ENCODE measurements at regions not wholly inside any gene's neighbourhood (a gene's known extent, or its start where the extent isn't known, plus 50 kb on each side); places are given as distances from the start of the nearest gene placed in this dataset.
"Not testable (repeated sequence)": the region's sequence is repeated elsewhere in the genome, so short reads cannot be mapped to it uniquely, and the experiment has no call there.

DNA sequence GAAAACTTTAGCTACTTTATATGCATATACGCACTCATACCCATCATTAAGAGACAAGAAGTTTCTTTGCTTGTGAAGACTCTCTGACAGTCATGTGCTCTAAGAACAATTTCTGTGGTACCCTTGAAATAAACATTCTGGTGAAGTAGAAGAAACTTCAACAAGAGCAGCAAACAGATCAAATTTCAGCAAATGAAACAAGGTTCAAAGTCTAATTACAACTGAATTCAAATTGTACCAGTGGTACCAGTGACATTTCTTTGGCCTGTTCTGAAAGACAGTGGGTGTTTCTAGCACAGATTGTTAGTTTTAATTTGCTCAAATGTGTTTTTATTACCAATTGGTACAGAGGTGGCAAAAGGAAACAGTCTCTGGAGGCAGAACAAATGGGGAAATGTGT lies 391.0 kb downstream of the CHSY3 start:
- Mint-ChIP-seq H3K9me3 (ENCODE audit: insufficient read depth) (no peaks in the 10 kb centered on the region), H3K27me3 (ENCODE audit: low read depth) (no peaks in the 10 kb centered on the region), H3K4me3 (no peak overlapping the region), H3K4me1 (ENCODE audit: low read depth) (no peaks in the 10 kb centered on the region), H3K27ac (no peak overlapping the region), H3K36me3 (ENCODE audit: low read depth) (no peaks in the 10 kb centered on the region)
- DNase-seq (no peak), ATAC-seq (no peak)
- POLR2A ChIA-PET, result no interaction called here
- CTCF ChIA-PET, result no interaction called here

GRCh38 chr5:130294798-130295197 lies 390.5 kb downstream of the CHSY3 start:
- H3K36me3 Mint-ChIP-seq (ENCODE audit: low read depth); H3K4me3 Mint-ChIP-seq; H3K27ac Mint-ChIP-seq; ATAC-seq; H3K9me3 Mint-ChIP-seq (ENCODE audit: insufficient read depth); DNase-seq; CTCF ChIA-PET; POLR2A ChIA-PET; H3K27me3 Mint-ChIP-seq (ENCODE audit: low read depth); H3K4me1 Mint-ChIP-seq (ENCODE audit: low read depth): not testable (repeated sequence)

DNA sequence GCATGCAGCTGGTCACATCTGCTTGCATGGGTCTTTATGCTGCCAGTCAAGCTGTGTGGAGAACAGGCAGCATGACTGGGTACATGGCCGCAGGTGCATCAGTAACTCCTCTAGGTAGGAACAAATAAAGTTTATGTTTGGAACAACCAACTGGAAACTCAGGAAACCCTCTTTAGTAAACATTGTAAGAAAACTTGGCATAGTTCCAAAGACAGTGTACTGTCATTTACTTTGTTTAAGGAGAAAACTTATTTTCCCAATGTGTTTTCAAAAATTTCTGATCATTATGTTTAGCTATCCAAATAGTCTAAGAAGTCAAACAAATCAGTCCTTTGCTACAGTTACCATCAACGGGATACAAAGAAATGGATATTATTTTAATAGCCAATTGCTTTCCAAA lies 386.0 kb downstream of the CHSY3 start:
- ATAC-seq, result no peak
- no peak overlapping the region for H3K27ac Mint-ChIP-seq
- no peak overlapping the region for H3K4me3 Mint-ChIP-seq
- H3K36me3 Mint-ChIP-seq (ENCODE audit: low read depth), result no peaks in the 10 kb centered on the region
- H3K9me3 Mint-ChIP-seq (ENCODE audit: insufficient read depth), result no peaks in the 10 kb centered on the region
- DNase-seq, result no peak
- ChIA-PET CTCF (no interaction called here), POLR2A (no interaction called here)
- H3K4me1 Mint-ChIP-seq (ENCODE audit: low read depth), result no peaks in the 10 kb centered on the region
- no peaks in the 10 kb centered on the region for H3K27me3 Mint-ChIP-seq (ENCODE audit: low read depth)

DNA sequence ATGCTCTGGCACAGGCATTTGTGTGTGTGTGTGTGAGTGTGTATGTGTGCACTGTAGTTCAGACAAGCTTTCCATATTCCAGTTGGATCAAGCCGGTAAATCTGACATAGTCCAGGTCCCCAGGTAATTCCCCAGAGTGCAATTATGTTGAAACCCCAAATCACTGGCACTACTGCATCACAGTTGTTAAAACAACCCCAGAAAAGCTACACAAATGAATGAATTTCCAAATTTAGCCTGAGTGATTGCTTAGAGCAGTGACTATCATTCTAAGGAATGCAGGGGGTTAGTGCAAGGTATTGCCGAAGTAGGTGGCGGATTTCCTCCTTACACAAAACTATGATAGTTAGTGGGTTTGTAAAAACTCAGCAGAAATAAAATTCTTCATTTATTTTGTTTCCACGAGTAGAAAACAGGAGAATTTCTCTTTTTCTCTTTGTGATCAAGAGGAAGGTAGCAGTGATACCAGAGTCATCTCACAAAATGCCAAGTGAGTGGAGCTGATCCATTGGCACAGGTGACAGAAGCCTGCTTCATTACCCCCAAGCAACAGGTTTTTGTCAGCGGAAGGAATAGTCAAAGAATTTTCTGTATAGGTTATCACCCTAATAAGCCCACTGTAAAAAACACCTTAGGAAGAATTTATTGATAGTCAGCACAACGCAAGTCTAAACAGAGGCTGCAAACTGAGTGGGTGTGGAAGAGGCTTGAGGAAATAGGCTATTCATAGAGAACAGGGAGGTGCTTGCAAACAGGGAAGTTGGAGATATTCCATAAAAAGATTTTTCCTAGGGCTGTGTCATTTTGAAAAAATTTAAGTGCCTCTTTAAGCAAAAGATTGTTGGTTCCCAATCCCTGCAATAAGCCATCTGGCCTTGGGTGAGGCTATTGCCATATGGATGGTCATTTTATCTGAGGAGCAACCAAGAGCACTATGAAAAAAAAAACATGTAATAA lies 385.1 kb downstream of the CHSY3 start:
- Mint-ChIP-seq H3K27me3 (ENCODE audit: low read depth) (no peaks in the 10 kb centered on the region), H3K4me3 (no peak overlapping the region), H3K9me3 (ENCODE audit: insufficient read depth) (no peaks in the 10 kb centered on the region), H3K36me3 (ENCODE audit: low read depth) (no peaks in the 10 kb centered on the region), H3K4me1 (ENCODE audit: low read depth) (no peaks in the 10 kb centered on the region), H3K27ac (no peak overlapping the region)
- DNase-seq (no peak), ATAC-seq (no peak)
- ChIA-PET CTCF (no interaction called here), POLR2A (no interaction called here)

DNA sequence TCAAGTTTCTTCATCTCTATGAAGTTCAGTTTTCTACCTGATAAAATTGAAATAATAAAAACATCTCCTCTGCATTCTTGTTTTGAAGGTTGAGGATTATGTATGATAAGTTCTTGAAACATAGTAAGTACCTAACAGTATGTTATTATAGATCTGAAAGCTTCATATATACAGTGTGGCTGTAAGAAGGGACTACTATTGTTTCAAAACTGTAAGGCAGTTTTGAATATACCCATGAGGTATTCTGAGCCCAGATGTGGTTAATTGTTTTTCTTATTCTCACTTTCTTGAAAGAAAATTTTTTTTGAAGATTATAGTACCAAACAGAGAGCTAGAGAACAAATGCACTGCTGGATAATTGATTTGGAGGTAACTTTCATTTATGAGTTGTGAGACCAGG lies 383.2 kb downstream of the CHSY3 start:
- POLR2A ChIA-PET, result no interaction called here
- no peaks in the 10 kb centered on the region for H3K27me3 Mint-ChIP-seq (ENCODE audit: low read depth)
- no peaks in the 10 kb centered on the region for H3K4me1 Mint-ChIP-seq (ENCODE audit: low read depth)
- no peaks in the 10 kb centered on the region for H3K9me3 Mint-ChIP-seq (ENCODE audit: insufficient read depth)
- ATAC-seq (no peak), DNase-seq (no peak)
- CTCF ChIA-PET, result no interaction called here
- H3K4me3 Mint-ChIP-seq, result no peak overlapping the region
- no peak overlapping the region for H3K27ac Mint-ChIP-seq
- no peaks in the 10 kb centered on the region for H3K36me3 Mint-ChIP-seq (ENCODE audit: low read depth)

GRCh38 chr5:130286971-130287370 lies 382.7 kb downstream of the CHSY3 start:
- ATAC-seq (no peak), DNase-seq (no peak)
- Mint-ChIP-seq H3K27ac (no peak overlapping the region), H3K27me3 (ENCODE audit: low read depth) (no peaks in the 10 kb centered on the region), H3K4me3 (no peak overlapping the region), H3K4me1 (ENCODE audit: low read depth) (no peaks in the 10 kb centered on the region), H3K36me3 (ENCODE audit: low read depth) (no peaks in the 10 kb centered on the region), H3K9me3 (ENCODE audit: insufficient read depth) (no peaks in the 10 kb centered on the region)
- POLR2A ChIA-PET, result no interaction called here
- CTCF ChIA-PET, result no interaction called here

DNA sequence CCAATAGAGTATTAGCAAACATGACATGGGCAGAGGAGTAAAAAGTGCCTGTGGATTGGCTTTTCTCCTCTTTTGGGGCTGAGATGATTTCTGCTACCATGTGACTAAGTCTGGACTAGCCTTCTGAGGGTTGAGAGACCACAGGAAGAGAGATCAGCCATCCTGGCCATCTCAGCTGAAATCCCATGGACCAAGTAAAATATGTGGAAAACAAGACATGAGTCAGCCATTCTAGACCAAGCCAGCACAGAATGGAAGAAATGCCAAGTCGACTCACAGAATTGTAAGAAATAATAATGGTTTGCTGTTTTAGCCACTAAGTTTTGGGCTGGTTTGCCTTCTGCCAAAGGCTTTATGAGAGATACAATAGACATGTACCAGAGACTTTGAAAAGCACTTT lies 377.8 kb downstream of the CHSY3 start:
- CTCF ChIA-PET, result no interaction called here
- POLR2A ChIA-PET, result no interaction called here
- Mint-ChIP-seq H3K9me3 (ENCODE audit: insufficient read depth) (no peaks in the 10 kb centered on the region), H3K27me3 (ENCODE audit: low read depth) (no peaks in the 10 kb centered on the region), H3K4me3 (no peak overlapping the region), H3K36me3 (ENCODE audit: low read depth) (no peaks in the 10 kb centered on the region), H3K4me1 (ENCODE audit: low read depth) (no peaks in the 10 kb centered on the region), H3K27ac (no peak overlapping the region)
- no peak for DNase-seq
- ATAC-seq, result no peak

DNA sequence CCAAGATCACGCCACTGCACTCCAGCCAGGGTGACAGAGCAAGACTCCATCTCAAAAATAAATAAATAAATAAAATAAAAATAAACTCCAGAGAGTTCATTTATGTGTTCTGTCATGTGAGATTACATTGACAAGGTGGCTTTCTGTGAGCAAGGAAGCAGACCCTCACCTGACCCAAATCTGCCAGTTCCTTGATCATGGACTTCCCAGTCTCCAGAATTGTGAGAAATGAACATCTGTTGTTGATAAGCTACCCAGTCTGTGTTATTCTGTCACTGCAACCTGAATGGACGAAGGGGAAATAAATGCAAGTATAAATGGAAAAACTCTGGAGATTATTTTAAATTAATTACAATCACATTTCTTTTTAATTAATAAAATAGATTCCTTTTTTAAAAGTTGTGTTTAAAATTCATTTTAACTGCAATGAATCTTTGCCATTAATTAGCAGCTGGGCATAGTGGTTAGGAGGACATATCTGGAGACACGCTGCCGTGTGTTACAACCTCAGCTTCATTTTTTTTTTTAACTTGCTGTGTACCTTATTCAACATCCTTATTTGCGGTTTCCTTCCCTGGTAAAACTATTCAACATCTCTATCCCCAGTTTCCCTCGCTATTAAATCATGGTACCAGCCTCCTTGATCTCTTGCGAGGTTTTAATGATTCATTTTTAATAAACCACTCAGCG lies 376.4 kb downstream of the CHSY3 start:
- POLR2A ChIA-PET, result no interaction called here
- no peaks in the 10 kb centered on the region for H3K27me3 Mint-ChIP-seq (ENCODE audit: low read depth)
- CTCF ChIA-PET, result no interaction called here
- no peak overlapping the region for H3K4me3 Mint-ChIP-seq
- no peaks in the 10 kb centered on the region for H3K4me1 Mint-ChIP-seq (ENCODE audit: low read depth)
- DNase-seq (no peak), ATAC-seq (no peak)
- no peak overlapping the region for H3K27ac Mint-ChIP-seq
- no peaks in the 10 kb centered on the region for H3K36me3 Mint-ChIP-seq (ENCODE audit: low read depth)
- no peaks in the 10 kb centered on the region for H3K9me3 Mint-ChIP-seq (ENCODE audit: insufficient read depth)

- Mint-ChIP-seq H3K4me1 (ENCODE audit: low read depth) (no peaks in the 10 kb centered on the region), H3K27me3 (ENCODE audit: low read depth) (no peaks in the 10 kb centered on the region), H3K27ac (no peak overlapping the region), H3K36me3 (ENCODE audit: low read depth) (no peaks in the 10 kb centered on the region), H3K9me3 (ENCODE audit: insufficient read depth) (no peaks in the 10 kb centered on the region), H3K4me3 (no peak overlapping the region)
- no peak for DNase-seq
- ChIA-PET POLR2A (no interaction called here), CTCF (no interaction called here)
- no peak for ATAC-seq
These were observed 375.1 kb downstream of the CHSY3 start for GRCh38 chr5:130279386-130279785.

DNA sequence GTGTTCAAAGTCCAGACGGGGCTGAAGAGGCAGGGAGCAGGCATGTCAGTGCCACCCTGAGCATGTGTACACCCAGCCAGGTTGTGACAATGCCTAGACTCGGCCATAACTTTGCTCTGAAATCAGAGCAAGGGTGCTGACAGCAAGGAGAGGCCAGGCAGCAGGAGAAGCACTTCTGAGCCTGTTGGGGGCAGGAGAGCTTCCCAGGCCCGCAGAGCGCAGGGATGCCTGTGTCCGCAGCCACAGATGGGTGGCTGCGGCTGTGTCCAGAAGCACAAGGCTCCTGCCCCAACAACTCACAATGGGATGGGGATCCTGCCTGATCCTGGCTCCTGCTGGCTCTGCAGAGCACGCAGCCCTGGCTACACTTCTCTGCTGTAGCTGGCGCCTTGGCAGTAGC lies 373.9 kb downstream of the CHSY3 start:
- DNase-seq, result no peak
- H3K36me3 Mint-ChIP-seq (ENCODE audit: low read depth), result no peaks in the 10 kb centered on the region
- ChIA-PET CTCF (no interaction called here), POLR2A (no interaction called here)
- H3K27me3 Mint-ChIP-seq (ENCODE audit: low read depth), result no peaks in the 10 kb centered on the region
- H3K9me3 Mint-ChIP-seq (ENCODE audit: insufficient read depth), result no peaks in the 10 kb centered on the region
- no peak overlapping the region for H3K27ac Mint-ChIP-seq
- no peak overlapping the region for H3K4me3 Mint-ChIP-seq
- ATAC-seq, result no peak
- H3K4me1 Mint-ChIP-seq (ENCODE audit: low read depth), result no peaks in the 10 kb centered on the region

GRCh38 chr5:130277522-130277921 lies 373.3 kb downstream of the CHSY3 start:
- H3K9me3 Mint-ChIP-seq (ENCODE audit: insufficient read depth), result no peaks in the 10 kb centered on the region
- no peak for DNase-seq

GRCh38 chr5:130277002-130277401 lies 372.7 kb downstream of the CHSY3 start:
- ChIA-PET POLR2A (no interaction called here), CTCF (no interaction called here)
- H3K27me3 Mint-ChIP-seq (ENCODE audit: low read depth), result no peaks in the 10 kb centered on the region
- no peak overlapping the region for H3K4me3 Mint-ChIP-seq
- ATAC-seq (no peak), DNase-seq (no peak)
- no peaks in the 10 kb centered on the region for H3K9me3 Mint-ChIP-seq (ENCODE audit: insufficient read depth)
- H3K4me1 Mint-ChIP-seq (ENCODE audit: low read depth), result no peaks in the 10 kb centered on the region
- no peak overlapping the region for H3K27ac Mint-ChIP-seq
- H3K36me3 Mint-ChIP-seq (ENCODE audit: low read depth), result no peaks in the 10 kb centered on the region

More at GRCh38 chr5:130277522-130277921, 373.3 kb downstream of the CHSY3 start:
- H3K36me3 Mint-ChIP-seq (ENCODE audit: low read depth), result no peaks in the 10 kb centered on the region
- no peak overlapping the region for H3K4me3 Mint-ChIP-seq
- ChIA-PET CTCF (no interaction called here), POLR2A (no interaction called here)
- H3K27me3 Mint-ChIP-seq (ENCODE audit: low read depth), result no peaks in the 10 kb centered on the region
- no peak for ATAC-seq
- no peak overlapping the region for H3K27ac Mint-ChIP-seq
- H3K4me1 Mint-ChIP-seq (ENCODE audit: low read depth), result no peaks in the 10 kb centered on the region

GRCh38 chr5:130272837-130273236 lies 368.6 kb downstream of the CHSY3 start:
- ATAC-seq, result no peak
- H3K36me3 Mint-ChIP-seq (ENCODE audit: low read depth), result no peaks in the 10 kb centered on the region
- ChIA-PET CTCF (no interaction called here), POLR2A (no interaction called here)
- DNase-seq, result no peak
- no peak overlapping the region for H3K27ac Mint-ChIP-seq
- no peak overlapping the region for H3K4me3 Mint-ChIP-seq
- H3K27me3 Mint-ChIP-seq (ENCODE audit: low read depth), result no peaks in the 10 kb centered on the region
- H3K4me1 Mint-ChIP-seq (ENCODE audit: low read depth), result no peaks in the 10 kb centered on the region
- no peaks in the 10 kb centered on the region for H3K9me3 Mint-ChIP-seq (ENCODE audit: insufficient read depth)

Measured in activated CD8-positive, alpha-beta T cell treated with anti-CD3 and anti-CD28 coated beads, Interleukin-2, amount 10 ng/mL, durations not matched to agents 7 days and 5 days (primary cell).